DMS79 treated with DMSO at 0.1 percent for 48 hours (cell line): ENCODE measurements at regions not wholly inside any gene's neighbourhood (a gene's known extent, or its start where the extent isn't known, plus 50 kb on each side); places are given as distances from the start of the nearest gene placed in this dataset.

Experiments
- DNase-seq: peaks from one replicate; lab custom pipeline; 2025; lab: John Stamatoyannopoulos, UW

DNA sequence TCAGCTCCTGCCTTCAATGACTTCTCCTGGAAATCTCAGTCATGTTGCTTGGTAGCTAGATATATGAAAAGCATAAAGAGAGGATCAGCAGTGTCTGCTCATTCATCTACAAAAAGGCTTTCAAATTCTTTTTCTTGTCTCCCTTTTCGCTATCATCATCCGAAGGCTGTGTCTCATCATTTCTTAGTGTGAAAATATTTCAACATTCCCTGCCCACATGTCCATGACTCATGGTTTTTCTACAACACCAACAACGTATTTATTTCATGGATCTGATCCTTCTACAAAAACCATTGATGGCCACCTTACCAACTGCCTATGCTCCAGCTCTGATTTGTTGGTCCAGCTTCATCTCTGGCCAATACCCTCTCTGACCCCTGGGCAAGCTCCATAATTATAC lies 472.5 kb upstream of the GHITM start:
- DNase-seq, result no peak

DNA sequence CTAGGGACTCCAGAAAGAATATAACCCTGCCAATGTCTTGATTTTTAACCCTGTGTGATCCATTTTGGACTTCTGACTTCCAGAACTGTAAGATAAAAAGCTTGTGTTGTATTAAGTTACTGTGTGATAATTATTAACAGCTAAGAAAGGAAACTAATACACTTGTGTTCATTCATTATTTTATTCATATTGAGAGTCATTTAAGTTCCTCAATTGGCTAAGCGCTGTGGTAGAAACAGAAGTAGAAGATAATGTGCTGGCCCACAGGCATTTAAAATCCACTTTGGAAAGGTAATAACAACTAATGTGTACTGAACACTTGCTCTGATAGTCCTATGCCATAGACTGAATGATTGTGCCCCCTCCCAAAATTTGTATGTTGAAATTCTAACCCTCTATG lies 471.7 kb upstream of the GHITM start:
- no peak for DNase-seq

DNA sequence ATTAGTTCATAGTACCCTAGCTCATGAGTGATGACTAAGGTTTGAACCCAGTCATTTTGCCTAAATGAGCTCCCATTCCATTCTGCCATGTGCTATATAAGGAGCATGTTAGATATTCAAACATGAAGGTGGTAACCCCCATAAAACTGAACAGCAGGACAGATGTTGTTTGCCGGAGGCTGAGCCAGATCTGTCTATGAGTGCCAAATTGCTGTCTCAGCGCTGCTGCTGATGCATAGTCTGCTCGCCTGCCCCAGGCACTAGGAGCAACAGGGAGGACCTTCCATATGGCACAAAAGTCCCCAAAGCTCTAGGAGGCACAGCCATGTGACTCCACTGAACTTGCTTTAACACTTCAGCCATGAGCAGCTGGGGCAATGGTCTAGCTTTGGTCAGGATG lies 466.0 kb upstream of the GHITM start:
- no peak for DNase-seq

DNA sequence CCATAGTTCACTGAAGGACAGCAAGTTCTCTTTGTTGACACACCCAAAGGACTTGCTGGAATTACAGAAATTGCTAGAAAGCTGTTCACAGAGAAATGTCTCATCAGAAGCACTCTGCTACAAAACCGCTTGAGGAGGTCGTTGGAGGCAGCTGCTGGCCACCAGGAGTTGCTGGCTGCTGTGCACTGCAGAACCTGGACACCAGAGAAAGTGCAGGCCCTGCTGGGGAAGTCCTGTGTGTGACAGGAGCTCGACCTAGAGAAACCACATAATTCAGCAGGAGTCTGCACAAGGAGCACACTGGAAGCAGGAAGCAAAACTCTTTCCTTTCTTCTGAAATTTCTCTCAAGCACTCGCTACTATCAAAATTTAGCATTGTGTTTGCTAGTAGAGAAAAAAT lies 461.5 kb upstream of the GHITM start:
- no peak for DNase-seq

DNA sequence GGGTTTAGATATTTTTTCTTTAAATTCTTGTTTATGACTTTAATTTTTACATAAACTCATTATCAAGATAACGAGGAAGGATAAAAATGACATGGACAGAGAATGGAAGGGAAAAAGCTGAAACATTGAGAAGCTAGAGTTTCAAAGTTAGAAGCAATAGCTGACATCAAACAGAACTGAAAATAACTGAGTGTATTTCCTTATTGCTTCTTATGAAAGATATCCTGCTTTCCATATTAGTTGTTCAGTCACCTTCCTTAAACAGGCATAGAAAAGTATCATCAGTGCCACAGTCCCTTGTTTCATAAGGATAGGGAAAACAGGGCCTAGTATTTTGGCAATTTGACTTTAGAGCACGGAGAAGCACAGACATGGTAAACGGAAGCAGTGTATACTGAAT lies 460.5 kb upstream of the GHITM start:
- DNase-seq, result no peak

DNA sequence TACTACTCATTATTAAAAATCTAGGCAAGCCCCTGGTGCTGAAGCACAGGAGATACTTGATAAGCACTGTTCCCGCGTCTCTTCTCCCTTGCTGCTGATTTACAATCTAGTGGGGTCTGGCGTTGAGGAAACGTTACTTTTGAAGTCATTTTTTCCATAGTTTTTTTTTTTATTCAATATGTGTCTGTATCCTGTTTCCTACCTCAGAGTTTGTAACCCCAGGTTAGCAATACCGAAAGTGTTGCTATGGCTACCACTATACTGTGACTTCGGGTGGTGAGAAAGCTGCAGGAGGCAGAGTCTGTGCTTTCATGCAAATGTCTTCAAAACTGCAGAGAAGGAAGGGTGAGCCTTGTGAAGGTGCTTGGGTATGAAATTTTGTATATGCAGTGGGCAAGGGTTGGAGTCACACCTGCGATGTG lies 458.8 kb upstream of the GHITM start:
- DNase-seq, result no peak

DNA sequence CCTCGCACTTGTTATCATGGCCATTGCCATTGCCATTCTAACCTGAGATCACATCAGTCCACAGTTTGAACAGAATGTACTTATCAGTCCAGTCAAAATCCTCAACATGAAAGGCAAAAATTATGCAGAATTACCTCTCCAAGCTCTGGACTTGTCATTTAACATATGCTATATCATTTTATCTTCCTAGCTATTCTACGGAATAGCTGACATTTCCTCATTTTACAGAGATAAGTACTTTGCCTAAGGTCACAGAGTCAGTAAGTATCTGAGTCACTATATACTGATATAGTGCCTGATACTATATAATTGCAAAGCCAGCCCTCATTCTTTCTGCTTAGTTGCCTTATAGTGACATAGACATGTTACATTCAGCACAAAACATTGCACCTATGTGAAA lies 456.9 kb upstream of the GHITM start:
- DNase-seq, result no peak

DNA sequence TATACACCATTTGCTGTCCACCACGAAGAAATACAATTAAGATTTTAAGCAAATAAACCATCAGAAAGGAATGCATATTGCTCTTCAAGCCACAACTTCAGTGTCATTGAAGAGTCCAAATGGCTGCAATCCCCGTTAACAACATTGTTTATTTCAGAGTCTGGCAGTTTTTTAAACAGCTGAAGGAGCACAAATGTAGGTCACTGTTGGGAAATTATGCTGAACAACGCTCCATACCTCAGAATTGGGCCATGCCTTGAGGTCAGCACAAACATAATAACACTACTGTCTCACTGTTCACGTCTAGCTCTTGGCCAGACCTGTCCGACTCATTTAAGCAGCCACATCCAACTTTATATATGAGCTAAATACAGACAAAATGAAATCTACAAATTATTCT lies 453.9 kb upstream of the GHITM start:
- DNase-seq, result no peak

DNA sequence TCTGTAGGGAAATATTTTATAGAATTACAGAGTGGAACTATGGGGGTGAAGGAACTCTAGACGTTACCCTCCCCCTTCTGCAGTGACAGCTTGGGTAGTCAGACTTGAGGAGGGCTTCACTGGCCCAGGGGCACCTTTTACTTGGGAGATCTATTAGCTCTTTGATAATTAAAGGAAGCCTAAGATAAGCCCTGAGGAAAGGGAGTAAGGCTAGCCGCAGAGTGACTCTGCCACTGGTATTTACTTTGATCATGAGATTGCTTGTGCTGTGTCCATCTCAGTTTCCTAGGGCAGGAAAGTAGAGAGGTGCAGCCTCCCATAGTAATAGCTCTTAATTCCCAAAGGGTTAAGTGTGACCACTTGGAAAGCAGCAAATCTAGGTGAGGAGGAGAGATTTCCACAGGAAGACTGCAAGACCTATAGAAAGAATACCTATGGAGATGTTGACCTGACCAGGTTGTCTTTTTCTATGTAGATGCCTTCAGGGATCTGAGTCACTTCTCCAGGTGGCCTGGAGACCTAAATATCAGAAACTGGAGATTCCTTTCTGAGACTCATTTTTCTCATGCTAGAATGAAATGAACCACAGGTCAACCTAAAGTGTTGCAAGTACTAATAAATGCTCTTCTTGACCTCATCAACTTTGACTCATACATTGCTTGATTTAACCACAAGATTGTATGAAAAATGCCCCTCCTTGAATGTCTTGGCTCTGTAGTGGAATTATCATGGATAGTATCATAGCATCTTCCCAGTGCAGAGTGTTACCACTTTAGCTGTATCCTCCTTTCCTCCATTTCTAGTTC lies 447.3 kb upstream of the GHITM start:
- DNase-seq, result no peak

DNA sequence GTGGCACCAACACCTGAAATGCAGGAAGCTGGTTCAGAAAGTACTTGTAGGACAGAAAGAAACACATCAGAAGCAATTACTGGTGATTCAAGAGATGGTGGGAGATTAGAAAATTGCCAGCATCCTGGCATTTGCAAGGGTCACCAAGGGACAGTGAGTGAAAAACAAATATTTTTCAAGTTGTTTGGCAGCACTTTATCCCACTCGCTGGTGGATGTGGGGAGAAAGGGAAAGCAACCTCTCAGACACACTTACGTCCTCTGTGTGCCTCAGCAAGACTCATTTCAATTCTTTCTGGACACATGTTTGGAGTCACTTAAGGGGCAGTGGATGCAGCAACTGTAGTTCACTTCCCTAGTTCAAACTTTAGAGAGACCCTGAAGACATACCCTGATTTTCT lies 440.4 kb upstream of the GHITM start:
- DNase-seq, result no peak

DNA sequence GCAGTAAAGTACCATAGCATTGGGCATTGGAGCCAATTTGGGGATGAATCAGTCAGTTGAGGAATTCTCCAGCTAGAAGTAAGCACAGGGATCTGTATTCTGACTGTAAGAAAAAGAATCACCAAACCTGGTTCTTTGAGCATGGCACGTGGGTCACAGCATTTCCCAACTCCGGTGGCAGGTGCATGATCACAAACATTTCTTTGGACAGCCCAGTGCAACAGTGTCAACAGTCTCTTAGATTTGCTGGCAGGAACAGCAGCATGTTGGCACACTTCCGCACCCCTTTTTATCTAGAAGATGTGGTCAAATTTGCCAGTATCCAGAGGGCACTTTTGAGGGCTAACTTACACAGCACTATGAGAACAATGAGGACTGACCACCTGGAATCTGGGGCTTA lies 437.5 kb upstream of the GHITM start:
- no peak for DNase-seq

DNA sequence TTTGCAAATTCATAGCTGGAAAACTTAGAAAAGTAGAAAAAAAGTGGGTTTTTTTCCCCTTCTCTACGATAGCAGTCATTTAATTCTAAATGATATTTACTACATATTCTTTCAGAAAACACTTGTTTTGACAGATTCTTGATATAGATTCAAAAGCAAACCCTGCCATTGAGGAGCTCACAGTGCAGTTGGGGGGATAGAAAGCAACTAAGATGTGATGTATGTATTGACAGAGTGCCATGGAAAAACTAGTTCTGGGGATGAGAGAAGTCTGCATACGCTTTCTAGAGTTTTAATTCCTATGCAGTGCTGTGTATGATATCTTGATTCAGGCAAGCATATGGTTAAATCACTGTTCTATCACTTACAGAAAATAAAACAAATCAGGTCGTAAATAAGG lies 436.6 kb upstream of the GHITM start:
- no peak for DNase-seq

DNA sequence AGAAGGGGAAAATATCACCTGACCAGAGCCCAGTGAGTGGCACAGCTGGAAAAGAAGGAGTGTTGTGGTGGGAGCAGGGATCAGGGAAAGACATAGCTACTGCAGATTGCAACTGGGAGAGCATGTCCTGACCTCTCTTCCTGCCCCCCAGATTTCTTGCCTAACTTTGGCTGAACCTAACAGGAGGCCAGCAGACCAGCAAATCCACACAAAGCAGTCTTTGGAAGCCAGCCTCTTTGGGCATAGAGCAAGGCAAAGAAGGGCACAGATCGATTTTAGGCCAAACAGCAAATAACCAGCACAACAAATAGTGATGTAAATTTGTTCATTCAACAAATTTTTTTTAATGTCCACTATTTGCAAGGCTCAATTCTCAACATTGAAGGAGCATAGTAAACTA lies 433.2 kb upstream of the GHITM start:
- no peak for DNase-seq

DNA sequence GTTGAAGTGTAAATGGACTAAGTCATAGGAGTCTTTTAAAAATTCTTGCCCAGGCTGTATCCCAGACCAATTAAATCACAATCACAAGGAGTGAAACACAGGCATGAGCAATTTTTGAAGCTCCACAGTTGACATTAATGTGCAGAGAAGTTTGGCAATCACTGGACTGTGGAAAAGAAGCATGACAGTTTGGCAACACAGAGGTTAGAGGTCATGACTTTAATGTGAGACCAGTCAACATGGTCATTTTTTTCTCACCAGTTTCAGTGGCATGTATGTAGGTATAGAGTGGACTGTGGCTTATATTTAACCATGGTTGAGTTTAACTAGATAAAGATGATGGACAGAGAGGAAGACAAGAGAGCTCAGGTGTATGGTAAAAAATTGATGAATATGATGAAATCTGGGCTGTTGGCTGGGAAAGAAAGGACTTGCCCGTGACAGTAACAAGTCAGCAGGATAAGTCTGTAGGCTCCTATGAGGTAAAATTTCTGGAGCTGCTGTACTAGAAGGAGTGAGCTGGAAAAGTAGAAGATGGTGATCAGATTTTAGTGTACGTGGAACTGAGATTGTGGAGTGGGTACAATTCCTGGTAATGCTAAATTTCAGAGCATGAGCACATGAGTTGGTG lies 432.2 kb upstream of the GHITM start:
- no peak for DNase-seq

DNA sequence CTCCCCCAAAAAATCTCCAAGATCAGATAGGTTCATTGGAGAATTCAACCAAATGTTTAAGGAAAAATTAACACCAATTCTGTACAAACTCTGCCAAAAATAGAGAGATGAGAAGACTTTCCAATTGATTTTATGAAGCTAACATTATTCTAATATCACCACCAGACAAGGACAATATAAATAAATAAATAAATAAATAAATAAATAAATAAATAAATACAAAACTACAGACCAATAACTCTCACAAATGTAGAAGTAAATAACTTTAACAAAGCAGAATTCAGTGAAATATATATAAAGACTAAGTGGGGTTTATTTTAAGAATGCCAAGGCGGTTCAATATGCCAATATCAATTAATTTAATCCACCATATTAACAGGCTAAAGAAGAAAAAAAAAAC lies 425.9 kb upstream of the GHITM start:
- no peak for DNase-seq

DNA sequence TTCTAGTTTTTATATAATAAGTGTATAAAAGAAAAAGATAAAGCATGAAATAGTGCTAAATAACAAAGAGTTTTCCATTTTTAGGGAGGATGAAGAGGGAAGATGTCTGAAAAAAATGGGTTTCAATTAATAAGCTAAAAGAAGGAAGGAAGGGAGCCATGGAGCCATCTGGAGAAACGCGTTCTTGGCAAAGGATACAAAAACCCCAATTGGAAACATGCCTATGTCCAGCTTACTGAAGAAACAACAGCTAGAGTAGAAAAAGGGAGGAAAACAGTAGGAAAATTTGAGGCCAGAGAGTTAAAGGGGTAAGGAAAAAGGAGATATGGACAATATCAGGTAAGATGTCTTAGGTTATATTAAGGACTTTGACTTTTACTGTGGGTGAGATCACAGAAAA lies 416.2 kb upstream of the GHITM start:
- no peak for DNase-seq

DNA sequence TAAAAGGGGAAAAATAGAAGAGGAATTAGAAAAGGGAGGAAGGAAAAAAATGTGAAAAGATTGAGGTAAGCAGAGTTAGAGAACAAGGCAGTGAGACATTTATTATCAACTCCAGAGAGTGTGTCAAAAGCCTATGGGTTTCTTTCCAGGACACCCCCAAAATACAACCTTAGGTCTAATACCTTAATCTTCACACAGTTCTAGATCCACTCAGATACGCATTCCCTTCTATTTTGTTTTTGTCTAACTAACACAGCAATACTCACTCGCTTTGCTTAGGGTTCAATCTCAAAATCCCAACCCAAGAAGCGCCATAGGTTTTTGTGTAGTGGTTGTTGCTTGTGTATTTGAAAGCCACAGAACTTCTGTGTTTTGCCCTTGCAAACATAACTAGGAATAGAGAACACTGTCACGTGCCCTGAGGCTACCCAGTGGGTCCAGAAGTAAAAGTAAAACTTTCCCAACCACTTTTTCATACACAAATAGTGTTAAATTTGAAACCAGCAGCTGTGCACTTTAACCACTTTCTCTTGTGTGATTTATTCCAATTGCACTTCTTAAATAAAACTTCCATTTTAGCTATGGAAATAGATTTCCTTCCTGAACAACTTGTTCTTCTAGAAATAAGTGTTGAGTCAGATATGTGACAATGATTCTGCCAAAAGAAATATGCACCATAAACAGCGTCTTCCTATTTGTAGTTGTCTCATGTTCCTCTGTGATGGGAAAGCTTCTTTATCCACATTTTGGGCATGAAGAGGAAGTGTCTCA lies 414.7 kb upstream of the GHITM start:
- no peak for DNase-seq

DNA sequence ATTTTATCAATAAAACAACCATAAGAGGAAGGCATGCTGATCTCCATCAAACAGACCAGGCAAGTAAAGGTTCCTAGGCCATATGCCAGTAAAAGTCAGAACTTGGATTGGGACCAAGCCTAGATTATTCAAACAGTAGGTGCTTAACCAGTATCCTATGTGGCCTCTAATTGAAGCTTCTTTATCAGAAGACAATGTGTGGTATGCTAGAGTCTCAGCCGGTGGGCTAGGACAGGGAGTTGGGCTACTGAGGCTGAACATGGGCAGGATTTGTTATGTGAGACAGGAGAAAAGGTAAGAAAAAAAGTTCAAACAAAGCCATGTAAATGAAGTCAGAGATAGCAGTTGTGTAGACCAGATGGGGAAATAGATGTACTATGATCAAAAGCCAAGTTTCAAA lies 413.7 kb upstream of the GHITM start:
- DNase-seq, result no peak

DNA sequence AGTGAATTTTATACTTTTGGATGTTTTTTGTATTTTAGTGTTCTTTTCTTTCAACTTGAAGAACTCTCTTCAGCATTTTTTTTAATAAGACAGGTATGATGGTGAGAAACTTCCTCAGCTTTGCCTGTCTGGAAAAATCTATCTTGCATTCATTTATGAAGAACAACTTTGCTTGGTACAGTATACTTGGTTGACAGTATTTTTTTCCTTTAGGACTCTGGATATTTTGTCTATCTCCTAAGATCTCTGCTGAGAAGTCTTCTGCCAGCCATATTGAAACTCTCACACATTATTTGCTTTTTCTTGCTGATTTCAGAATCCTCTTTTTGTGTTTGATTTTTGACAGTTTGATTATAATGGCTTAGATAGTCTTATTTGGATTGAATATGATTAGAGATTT lies 405.0 kb upstream of the GHITM start:
- DNase-seq, result no peak

DNA sequence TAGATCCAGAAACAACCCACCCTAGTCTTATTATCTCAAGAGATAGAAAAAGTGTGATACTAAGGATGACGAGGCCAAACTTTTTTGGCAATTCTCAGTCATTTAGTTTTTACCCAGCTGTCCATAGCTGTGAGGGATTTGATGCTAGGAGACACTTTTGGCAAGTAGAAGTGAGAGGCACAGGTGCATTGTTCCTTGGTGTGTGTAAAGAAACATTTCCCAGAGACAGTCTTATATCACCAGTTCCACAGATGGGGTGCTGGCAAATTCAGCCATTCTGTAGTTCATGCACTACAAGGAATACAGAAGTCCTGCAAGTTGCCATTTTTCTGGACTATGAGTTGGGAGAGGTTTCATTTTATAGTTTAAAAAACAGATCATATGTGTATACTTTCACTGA lies 403.3 kb upstream of the GHITM start:
- no peak for DNase-seq

DNA sequence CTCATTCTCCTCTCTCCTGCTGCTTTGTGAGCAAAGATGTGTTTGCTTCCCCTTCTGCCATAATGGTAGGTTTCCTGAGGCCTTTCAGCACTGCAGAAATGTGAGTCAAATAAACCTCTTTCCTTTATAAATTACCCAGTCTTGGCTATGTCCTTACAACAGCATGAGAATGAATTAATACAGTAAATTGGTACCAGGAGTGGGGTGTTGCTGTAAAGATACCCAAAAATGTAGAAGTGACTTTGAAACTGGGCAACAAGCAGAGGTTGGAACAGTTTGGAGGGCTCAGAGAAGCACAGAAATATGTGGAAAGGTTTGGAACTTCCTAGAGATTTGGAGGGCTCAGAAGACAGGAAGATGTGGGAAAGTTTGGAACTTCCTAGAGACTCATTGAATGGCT lies 388.7 kb upstream of the GHITM start:
- DNase-seq, result no peak

DNA sequence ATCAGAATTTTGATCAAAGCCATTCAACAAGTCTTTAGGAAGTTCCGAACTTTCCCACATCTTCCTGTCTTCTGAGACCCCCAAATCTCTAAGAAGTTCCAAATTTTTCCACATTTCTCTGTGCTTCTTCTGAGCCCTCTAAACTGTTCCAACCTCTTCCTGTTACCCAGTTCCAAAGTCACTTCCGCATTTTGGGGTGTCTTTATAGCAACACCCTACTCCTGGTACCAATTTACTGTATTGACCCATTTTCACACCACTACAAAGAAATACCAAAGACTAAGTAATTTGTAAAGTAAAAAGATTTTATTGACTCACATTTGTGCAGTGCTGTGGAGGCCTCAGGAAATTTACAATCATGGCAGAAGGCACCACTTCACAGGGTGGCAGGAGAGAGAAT lies 385.8 kb upstream of the GHITM start:
- no peak for DNase-seq

DNA sequence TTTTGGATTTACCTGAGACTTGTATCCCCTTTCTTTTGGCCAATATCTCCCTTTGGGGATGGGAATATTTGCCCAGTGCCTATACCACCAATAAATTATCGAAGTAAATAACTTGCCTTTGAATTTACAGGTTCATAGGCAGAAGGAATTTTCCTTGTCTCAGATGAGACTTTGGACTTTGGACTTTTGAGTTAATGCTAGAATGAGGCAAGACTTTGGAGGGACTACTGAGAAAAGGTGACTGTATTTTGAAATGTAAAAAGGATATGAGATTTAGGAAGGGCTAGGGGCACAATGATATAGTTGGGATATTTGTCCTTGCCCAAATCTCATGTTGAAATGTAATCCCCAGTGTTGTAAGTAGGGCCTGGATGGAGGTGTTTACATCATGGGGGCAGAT lies 384.5 kb upstream of the GHITM start:
- DNase-seq, result no peak
